Right ventricle myocardium inferior (tissue), 1 donor: ENCODE measurements at regions not wholly inside any gene's neighbourhood (a gene's known extent, or its start where the extent isn't known, plus 50 kb on each side); places are given as distances from the start of the nearest gene placed in this dataset.

Experiments used
- ATAC-seq: fragments of 200-7000 bp; cut with Tn5 transposase; one replicate; pipeline ENCODE4 v1.9.1; 2020; ENCODE audit warnings: mild to moderate bottlenecking, moderate library complexity
- DNase-seq: peaks from one replicate; pipeline ENCODE4 v3.0.0; 2021; ENCODE audit errors: missing footprints
- intact Hi-C: fragments of 100-400 bp; cut with DNase I; formaldehyde crosslinking; loops from one replicate; pipeline ENCODE4 v1.11.0; 2022
- donor health status: DM: no; HTN: yes; CAD: no; lungs with severe emphysema.

GRCh38 chr11:43545610-43546009 is 134.9 kb upstream of the HSD17B12 start:
- ATAC-seq = no peak
- intact Hi-C loops = no loop called here
- no peak for DNase-seq

- no peak for ATAC-seq
- intact Hi-C loops = no loop called here
- peak; percentile 57 for DNase-seq
These were observed 133.7 kb upstream of the HSD17B12 start for GRCh38 chr11:43546561-43547429.

- intact Hi-C loops = no loop called here
- DNase-seq (no peak), ATAC-seq (no peak)
These were observed 133.1 kb upstream of the HSD17B12 start for GRCh38 chr11:43547430-43547831.

- peak; percentile 57 for DNase-seq
- intact Hi-C loops = no loop called here
These were observed 132.6 kb upstream of the HSD17B12 start for GRCh38 chr11:43547889-43548381.

GRCh38 chr11:43548916-43549315 is 131.6 kb upstream of the HSD17B12 start:
- DNase-seq (no peak), ATAC-seq (no peak)
- intact Hi-C loops = no loop called here

More at GRCh38 chr11:43547889-43548381, 132.6 kb upstream of the HSD17B12 start:
- ATAC-seq = no peak

- intact Hi-C loops = no loop called here
- no peak for DNase-seq
- ATAC-seq = no peak
These were observed 130.9 kb upstream of the HSD17B12 start for GRCh38 chr11:43549624-43550023.

GRCh38 chr11:43550714-43551113 is 129.8 kb upstream of the HSD17B12 start:
- DNase-seq (no peak), ATAC-seq (no peak)
- intact Hi-C loops = no loop called here

- no peak for DNase-seq
- intact Hi-C loops = no loop called here
- no peak for ATAC-seq
These were observed 126.4 kb upstream of the HSD17B12 start for GRCh38 chr11:43554148-43554473.

GRCh38 chr11:43555186-43555585 is 125.4 kb upstream of the HSD17B12 start:
- intact Hi-C loops = no loop called here
- DNase-seq = no peak
- ATAC-seq = no peak

GRCh38 chr11:43555816-43556611 is 124.5 kb upstream of the HSD17B12 start:
- peak; percentile 76 for ATAC-seq
- intact Hi-C loops = no loop called here
- DNase-seq = no peak

- DNase-seq = no peak
- intact Hi-C loops = no loop called here
- no peak for ATAC-seq
These were observed 123.7 kb upstream of the HSD17B12 start for GRCh38 chr11:43556612-43557375.

GRCh38 chr11:43557553-43558110 is 122.9 kb upstream of the HSD17B12 start:
- intact Hi-C loops = no loop called here
- no peak for DNase-seq
- ATAC-seq = no peak

GRCh38 chr11:43558146-43558545 is 122.4 kb upstream of the HSD17B12 start:
- ATAC-seq (no peak), DNase-seq (no peak)
- intact Hi-C loops = no loop called here

GRCh38 chr11:43558556-43559127 is 121.9 kb upstream of the HSD17B12 start:
- ATAC-seq (no peak), DNase-seq (no peak)
- intact Hi-C loops = no loop called here

GRCh38 chr11:43561832-43562231 is 118.7 kb upstream of the HSD17B12 start:
- intact Hi-C loops = no loop called here
- DNase-seq = no peak
- no peak for ATAC-seq

GRCh38 chr11:43567396-43567975 is 113.1 kb upstream of the HSD17B12 start:
- no peak for ATAC-seq
- DNase-seq = no peak
- intact Hi-C loops = no loop called here

GRCh38 chr11:43573233-43573632 is 107.3 kb upstream of the HSD17B12 start:
- ATAC-seq (no peak), DNase-seq (no peak)
- intact Hi-C loops = no loop called here

- ATAC-seq (peak; percentile 84), DNase-seq (no peak)
- intact Hi-C loops = no loop called here
These were observed 106.7 kb upstream of the HSD17B12 start for GRCh38 chr11:43573873-43574272.
